GM12864 (cell line): ENCODE measurements at regions not wholly inside any gene's neighbourhood (a gene's known extent, or its start where the extent isn't known, plus 50 kb on each side); places are given as distances from the start of the nearest gene placed in this dataset.

Source experiments
- DNase-seq: peaks from one replicate; pipeline ENCODE4 v3.0.0-alpha.2; 2011; ENCODE audit warnings: low read depth
- H3K4me3 ChIP-seq: 2 replicates; pipeline ENCODE4 v1.5.1; 2011; ENCODE audit warnings: mild to moderate bottlenecking, low read depth, low read length, control low read depth
- TF ChIP-seq, protein P1 (sequence below): IDR thresholded peaks from 2 replicates; pipeline ENCODE4 v1.5.1; 2011; ENCODE audit warnings: low read depth, mild to moderate bottlenecking, moderate library complexity, low read length, control low read depth, inconsistent platforms; ENCODE audit errors: missing control alignments

DNA sequence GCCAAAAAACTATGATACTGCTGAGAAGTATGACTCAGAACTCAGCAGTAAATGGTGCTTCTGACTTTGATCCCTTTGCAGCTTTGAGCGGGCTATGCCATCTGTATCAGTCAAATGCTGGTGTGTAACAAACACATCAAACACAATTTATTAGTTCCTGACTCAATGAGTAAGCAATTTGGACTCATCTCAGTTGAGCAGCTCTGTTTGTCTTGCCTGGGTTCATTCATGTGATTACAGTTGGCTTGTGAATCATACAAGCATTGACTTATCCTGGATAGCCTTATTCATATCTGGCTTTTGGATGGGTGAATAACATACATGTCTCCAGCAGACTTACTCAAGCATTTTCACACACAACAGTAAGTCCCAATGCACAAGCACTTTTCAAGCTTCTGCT lies 858.8 kb downstream of the METTL15 start:
- no peak overlapping the region for H3K4me3 ChIP-seq
- no peak for DNase-seq
- TF ChIP-seq, protein P1, sequence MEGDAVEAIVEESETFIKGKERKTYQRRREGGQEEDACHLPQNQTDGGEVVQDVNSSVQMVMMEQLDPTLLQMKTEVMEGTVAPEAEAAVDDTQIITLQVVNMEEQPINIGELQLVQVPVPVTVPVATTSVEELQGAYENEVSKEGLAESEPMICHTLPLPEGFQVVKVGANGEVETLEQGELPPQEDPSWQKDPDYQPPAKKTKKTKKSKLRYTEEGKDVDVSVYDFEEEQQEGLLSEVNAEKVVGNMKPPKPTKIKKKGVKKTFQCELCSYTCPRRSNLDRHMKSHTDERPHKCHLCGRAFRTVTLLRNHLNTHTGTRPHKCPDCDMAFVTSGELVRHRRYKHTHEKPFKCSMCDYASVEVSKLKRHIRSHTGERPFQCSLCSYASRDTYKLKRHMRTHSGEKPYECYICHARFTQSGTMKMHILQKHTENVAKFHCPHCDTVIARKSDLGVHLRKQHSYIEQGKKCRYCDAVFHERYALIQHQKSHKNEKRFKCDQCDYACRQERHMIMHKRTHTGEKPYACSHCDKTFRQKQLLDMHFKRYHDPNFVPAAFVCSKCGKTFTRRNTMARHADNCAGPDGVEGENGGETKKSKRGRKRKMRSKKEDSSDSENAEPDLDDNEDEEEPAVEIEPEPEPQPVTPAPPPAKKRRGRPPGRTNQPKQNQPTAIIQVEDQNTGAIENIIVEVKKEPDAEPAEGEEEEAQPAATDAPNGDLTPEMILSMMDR = no peak

DNA sequence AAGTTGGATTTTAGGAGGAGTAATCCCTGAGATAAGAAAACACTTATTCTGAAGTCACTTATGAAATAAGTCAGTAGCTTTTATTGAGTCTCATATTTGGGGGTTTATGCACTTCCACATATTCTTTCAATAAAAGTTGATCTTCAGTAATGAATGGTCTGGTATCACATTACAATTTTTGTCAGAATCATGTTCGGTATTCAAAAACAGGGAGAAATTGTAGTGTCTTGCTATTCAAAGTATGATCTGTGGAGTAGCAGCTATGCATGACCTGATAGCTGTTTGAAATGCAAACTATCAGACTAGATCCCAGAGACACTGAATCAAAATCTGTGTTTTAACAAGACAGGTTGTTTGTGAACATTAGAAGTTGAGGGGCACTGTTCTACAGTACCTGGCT lies 857.6 kb downstream of the METTL15 start:
- H3K4me3 ChIP-seq = no peak overlapping the region
- no peak for DNase-seq
- TF ChIP-seq, protein P1 = no peak

DNA sequence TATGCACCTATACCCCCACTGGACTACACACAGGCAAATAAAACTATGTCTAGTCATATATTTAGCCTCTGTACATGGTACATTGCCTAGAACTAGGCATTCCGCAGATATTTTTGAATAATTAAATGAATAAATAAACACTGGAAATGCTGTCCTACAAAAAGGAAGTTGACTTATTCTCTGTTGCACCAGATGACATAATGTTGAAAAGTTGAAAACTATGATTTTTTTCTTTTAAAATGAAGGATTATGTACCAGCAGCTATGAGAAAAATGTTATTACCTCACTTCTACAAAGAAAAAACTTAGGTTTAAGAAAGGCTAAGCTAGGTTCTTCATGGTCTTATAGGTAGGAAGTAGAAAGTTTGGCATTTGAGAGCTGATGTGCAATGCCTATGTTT lies 856.6 kb downstream of the METTL15 start:
- no peak overlapping the region for H3K4me3 ChIP-seq
- no peak for DNase-seq
- TF ChIP-seq, protein P1 = no peak

DNA sequence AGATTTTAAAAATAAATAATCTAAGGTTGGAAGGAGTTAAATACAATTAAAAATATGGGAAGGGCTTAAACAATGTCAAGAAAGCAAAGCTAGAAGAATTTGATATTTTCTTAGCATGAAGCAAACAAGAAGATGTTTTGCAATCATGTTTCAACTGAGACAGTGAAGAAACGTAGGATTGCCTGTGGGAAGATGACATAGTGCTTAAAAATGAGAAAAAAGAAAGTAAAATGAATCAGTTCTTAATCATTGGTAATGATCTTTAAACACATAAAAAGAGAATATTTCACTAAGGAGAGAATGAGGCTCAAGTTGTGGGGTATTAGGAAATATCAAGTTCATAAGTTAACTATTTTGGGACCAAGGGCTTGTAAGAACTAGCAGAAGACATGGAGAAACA lies 855.0 kb downstream of the METTL15 start:
- no peak overlapping the region for H3K4me3 ChIP-seq
- DNase-seq = no peak
- TF ChIP-seq, protein P1 = no peak

DNA sequence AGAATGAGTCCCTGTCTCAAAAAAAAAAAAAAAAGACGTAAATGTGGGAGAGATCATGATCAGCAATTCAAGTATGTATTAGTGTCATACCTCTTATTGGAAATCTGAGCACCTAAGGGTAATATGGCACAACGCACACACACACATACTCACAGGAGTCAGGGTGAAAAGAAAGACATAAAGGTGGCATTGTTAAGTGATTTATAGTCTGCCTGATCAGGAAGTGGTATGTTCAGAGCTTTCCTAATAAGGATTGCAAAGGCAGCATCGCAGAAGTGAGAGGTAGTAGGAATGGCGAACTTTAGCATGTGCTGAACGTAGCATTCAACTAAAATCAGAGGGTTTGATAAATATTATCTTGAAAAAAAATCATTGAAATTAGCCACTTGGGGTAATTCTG lies 854.3 kb downstream of the METTL15 start:
- TF ChIP-seq, protein P1 = no peak
- no peak overlapping the region for H3K4me3 ChIP-seq
- no peak for DNase-seq

DNA sequence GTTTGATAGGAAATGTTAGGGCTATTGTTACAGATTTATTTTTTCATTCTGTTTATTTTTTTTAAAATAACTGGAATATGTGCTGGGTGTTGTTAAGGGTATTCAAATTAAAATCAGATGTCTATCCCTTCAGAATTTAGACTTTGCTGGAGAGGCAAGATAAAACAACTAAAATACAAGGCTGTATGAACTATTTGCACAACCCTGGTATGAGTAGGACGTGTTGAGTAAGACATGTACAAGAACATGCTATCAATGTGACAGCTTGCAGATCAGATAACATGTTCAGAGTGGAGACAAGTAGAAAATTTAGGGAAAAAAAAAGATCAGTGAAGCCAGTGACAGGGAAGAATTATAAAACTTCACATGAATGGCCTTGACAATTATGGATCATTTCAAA lies 853.5 kb downstream of the METTL15 start:
- no peak for DNase-seq
- TF ChIP-seq, protein P1 = no peak
- no peak overlapping the region for H3K4me3 ChIP-seq

DNA sequence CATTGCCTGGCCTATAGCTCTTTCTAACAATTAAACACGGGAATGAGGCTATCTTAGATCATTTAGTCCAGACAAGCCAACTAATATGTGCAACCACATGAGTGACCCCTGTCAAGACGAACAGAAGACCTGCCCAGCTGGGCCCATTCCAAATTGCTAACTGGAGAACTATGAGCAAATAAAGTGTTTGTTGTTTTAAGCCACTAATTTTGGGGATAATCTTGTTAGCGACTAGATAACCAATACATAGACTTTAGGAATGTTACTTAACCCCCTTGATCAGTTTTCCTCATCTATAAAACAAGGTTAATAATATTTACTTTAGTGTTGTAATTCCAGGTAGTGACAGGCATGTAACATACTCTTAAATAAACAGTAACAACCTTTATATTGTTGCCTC lies 848.3 kb downstream of the METTL15 start:
- TF ChIP-seq, protein P1 = no peak
- no peak for DNase-seq
- H3K4me3 ChIP-seq = no peak overlapping the region
